ENCODE measurements at regions not wholly inside any gene's neighbourhood (a gene's known extent, or its start where the extent isn't known, plus 50 kb on each side); places are given as distances from the start of the nearest gene placed in this dataset.

GRCh38 chr13:90950160-90950559 is 397.3 kb upstream of the MIR17HG start:
- TF ChIP-seq POLR2A (IDR thresholded peaks at IDR 0.05) (no peak), CTCF (IDR thresholded peaks at IDR 0.05) (no peak)
